Hypothalamus (tissue), 51 donors: ENCODE measurements at regions not wholly inside any gene's neighbourhood (a gene's known extent, or its start where the extent isn't known, plus 50 kb on each side); places are given as distances from the start of the nearest gene placed in this dataset.

Experiments used
- DNase-seq, 51 donors: peaks; one replicate each; lab custom pipeline; 2025; lab: John Stamatoyannopoulos, UW

DNA sequence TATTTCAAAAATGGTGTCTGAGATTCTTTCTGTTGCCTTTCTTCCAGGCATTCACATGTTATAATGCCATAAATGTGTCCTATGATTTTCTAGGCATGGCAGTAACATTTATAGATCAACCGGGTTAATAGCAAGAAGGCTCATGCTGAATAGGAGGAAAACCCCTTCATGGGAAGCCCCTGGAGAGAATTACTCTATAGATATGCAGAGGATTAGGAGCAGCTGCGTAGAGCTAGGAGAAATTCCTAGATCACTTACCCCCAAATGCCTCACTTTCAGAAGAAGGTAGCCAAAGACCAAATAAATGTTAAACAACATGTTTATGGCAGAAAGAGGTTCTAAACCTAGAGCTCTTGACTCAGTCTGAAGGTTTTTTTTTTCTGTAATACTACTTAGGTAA is 153.4 kb upstream of the CTNNA2 start:
- DNase-seq: no peak

DNA sequence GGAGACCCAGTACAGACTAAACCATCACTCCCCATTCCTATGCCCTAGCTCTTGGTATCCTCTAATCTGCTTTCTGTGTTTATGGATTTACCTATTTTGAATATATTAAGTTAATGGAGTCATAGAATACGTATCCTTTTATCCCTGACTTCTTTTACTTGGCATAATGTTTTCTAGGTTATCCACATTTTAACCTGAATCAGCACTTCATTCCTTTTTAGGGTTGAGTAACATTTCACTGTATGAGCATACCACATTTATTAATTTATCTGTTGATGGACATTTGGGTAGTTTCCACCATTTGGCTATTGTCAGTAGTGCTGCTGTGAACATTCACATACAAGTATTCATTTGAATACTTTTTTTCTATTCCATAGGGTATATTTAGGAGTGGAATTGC is 157.3 kb upstream of the CTNNA2 start:
- DNase-seq: no peak

DNA sequence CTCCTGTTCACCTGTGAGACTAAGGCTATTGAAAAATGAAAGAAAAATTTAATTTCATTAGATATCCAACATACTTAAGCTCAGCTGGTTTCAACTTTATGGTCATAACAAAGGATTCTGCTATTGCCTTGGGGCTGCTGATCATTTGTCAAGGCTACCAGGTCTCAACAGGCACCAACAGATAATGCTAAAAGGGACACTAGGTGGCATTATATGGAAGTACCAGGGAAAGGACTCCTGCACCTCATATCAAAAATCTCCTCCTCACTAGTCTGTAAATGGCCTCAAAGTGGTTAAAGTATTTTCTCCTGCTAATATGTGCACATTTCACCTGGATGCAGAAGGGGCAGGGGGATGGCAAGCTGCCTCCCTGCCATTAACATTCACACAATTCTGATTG is 167.9 kb upstream of the REG3A start:
- no peak for DNase-seq

DNA sequence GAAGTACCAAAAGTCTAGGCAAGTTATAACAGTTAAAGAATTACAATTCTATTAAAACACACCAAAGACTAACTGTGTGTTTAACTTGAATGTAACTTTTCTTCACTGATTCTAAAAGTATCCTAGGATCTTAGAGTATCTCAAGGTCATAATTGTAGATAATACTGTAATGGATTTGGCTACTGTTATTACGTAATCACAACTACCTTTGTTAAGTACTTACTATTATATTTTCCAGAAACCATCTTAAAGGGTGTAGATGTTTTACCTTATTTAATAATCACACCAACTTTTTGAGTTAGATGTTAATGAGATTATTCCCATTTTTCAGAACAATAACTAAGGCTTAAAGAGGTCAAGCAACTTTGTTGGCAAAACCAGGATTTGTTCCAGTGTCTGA is 161.3 kb upstream of the REG3A start:
- no peak for DNase-seq

DNA sequence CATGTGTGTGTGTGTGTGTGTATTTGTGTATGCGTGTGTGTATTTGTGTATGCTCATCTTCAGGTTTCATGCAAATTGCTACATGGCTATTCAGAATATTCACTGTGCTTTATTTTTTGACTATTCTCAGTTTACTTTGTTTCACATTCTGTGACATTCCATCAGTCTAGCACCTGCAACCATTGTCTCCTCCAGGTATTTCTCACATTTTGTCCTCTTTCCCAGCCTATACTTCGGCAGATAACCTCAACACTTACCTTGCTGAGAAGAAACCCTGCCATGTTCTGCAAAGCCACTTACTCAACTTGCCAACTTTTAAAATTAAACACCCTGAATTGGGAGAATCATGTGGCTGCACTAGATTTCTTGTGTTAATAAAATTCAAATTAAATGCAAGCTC is 135.4 kb upstream of the REG3A start:
- peak in 1 of 51 donors; percentile 1 for DNase-seq

DNA sequence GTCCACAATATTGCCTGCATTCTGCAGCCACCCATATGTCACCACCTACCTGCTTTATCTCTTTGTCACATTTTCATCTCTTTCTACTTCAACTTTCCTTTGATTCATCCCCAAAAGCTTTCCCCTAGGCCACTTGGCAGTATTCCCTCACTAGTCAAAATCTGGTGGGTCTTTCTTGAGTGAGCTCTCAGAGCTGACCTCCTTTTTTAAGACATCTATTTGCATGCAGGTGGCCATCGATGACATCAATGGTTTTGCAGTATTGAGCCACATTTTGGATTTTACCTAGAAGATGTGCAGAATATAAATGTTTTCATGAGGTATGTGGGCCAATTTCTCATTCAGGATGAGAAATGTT is 133.4 kb upstream of the REG3A start:
- peak in 14 of 51 donors; percentile 3 to 58 (median 10) for DNase-seq

DNA sequence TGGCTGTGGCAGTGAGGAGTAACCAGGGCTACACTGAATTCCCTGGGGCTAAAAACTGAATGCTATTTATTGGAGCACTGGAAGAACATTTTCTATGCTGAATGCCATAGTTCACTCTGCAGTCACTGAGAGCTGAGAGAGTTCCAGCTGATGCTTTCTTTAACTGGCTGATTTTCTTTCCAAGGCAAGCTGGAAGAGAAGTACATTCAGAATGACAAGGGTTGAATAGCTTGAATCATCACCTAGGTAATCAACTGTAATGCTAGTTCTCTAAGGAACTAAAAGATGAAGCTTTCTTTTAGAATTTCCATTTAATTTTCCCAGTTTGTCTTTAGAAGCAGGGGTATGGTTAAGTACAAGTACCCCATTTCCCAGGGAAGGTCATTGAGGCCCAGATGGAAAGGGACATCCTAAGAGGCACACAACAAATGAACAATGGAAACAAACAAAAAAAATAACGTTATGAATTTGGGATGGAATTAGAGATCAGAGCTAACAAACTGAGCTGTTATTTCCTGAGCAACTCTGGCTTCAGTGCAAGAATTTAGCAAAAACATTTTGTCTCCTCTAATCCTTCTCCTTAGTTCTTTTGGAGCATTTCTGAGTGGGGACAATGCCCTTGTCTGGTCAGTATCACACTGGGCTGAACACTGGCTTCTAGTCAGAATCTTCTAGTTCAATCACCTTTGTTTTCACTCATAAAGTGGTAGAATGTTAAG is 132.8 kb upstream of the REG3A start:
- peak in 9 of 51 donors; percentile 3 to 62 (median 13) for DNase-seq

DNA sequence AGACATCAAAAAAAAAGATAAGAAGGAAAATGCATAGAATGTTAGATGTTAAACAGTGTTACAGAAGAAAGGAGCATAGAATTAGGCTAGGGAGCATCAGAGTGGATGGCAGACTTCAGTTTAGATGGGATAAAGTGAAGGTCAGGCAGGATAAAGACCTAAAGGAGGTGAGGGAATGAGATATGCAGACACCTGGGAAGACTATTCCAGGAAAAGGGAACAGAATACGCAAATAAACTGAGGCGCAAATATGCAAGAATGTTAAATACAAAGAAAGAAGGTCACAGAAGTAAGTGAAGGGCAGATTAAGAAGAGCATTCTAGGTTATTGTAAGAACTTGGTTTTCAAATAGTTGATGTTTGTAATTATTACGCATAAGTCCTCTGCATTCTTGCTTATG is 116.3 kb upstream of the REG3A start:
- no peak for DNase-seq

DNA sequence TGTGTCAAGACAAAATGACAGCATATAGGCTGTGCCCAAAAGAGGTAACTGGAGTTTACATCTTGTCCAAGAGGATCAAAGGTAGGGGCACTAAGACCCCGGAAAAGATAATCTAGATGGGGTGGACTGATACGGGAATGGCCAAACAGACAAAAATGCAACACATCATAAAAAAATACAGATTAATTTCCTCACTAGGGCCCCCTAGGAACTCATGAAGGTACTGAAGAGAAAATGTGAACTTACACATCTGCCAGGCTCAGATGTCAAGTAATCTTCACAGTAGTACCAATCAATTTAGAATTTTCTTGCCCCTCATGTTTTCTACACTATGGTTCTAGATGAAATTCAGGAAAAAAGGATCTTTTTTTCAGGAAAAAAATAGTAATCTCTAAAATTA is 115.6 kb upstream of the REG3A start:
- no peak for DNase-seq

DNA sequence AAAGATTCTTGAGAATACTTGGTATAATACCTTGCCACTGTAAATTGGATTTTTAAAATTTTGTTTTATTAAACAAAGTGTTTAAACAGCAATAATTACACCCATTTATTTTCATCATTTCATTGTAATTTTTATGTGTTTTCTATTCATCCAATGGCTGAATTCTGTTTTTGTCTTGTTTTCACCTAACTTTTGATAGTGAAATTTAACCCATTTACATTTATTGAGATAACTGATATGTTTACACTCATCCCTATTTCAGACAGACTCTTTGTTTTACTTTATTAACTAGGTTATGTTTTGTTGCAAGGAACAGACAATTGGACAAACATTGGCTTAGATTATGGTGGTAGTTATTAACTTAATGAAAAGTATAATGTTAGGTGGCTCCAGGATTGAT is 113.1 kb upstream of the REG3A start:
- no peak for DNase-seq

DNA sequence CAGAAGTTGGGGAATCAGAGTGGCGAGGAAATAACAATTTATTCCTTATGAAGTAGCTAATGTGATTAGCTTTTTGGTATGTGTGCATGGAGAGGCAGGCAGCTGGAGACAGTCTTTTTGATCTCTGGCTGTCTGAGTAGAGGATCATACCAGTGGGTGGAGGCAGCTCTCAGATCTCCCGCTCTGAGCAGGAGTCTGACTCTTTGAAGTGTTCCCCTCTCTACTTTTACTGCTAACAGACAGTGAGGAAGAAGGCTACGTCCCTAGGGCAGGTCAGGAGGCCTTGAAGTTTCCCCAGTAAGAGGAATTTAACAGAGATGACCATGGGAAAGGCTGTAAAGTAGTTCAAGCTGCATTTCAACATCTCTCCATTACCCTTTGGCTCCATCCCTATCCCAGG is 111.9 kb upstream of the REG3A start:
- no peak for DNase-seq

DNA sequence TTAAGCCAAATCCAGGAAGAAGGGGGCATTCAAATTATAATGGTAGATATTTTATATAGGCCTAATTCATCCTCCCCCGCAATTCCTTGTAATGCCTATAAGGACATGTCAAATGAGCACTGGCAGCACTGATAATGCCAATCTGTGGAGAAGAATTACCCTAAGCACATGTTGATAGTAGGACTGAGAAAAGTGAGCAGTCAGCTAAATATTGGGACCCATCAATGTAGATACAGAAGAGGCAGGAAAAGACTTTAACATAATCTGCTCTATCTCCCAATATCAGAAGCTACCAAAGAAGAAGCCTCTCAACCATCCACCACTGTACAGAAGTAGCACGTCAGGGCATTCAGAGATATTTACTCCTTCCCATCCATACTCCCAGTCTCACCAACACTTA is 101.3 kb upstream of the REG3A start:
- DNase-seq: no peak

DNA sequence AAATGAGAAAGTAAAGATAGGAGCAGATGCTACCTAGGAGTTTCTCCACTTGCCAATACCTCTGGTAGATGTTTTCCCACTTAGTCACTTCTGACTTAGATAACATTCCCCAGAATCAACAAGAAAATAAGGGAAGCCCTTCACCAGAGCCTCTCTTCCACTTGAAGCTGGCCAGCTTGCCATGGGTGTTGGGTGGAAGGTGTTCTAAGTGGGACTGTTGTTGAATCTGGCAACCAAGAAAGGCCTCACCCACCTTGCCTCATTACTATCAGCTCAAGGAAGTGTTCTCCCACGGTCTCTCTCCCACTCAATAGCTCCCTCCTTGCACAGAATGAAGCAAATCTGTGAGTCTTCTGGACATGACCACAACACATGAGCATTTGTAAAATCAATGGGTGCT is 100.4 kb upstream of the REG3A start:
- no peak for DNase-seq

DNA sequence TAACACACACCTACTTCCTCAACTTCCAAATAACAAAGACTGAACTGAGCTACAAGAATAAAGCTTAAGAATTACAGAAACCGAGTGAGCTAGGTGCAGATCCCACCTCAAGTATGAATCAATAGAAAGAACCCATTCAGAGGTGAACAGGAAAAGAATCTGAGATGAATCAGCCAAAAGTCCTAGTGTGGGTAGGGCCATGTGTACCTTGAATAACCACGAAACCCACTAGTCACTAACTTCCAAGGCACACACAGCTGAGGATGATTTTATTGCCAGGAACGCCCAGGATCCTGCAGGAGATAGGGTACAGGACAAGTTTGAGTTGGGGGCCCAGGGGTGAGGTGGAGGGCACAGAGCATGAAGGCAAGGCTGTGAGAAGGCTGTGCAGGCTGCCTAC is 99.7 kb upstream of the REG3A start:
- no peak for DNase-seq

DNA sequence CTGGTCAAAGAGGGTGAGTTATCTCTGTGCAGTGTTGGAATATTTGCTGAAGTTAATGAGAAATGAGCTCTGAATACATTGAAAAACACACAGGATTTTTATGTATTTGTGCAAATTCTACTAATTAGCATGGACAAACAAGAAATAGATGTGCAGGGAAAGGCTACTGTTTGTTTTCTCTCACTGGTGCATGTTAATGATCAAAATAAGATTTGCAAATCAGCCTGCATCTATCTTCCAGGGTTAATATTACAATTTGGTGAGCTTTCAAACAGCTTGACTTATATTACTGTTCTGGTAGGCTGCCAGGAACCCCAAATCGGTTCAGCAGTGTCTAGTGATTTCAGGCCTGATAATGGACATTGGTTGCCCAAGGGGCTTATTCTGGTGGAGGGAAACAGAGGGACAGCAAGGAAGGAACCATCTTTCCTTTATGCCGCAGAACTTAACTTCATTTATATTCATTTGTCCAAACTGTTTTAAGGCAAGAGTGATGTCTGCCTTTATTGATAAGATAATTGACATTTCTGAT is 93.8 kb upstream of the REG3A start:
- no peak for DNase-seq

DNA sequence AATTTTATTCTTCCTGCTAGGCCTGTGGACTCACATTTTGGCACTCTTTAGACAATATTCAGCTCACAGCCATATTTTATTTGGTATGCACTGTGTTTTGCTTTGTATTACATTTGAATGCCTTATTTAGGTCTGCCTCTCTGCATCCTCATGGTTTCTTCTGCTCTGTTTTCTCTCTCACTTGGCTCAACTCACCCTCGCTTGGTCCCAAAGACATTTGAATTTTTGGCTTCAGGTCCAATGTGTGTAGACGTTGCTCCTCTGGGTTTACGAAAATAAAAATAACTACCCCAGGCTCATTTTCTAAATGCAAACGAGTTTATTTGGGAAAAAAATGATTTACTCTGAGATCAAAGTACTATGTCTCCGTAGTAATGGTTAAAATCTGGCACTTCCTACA is 91.1 kb upstream of the REG3A start:
- no peak for DNase-seq

DNA sequence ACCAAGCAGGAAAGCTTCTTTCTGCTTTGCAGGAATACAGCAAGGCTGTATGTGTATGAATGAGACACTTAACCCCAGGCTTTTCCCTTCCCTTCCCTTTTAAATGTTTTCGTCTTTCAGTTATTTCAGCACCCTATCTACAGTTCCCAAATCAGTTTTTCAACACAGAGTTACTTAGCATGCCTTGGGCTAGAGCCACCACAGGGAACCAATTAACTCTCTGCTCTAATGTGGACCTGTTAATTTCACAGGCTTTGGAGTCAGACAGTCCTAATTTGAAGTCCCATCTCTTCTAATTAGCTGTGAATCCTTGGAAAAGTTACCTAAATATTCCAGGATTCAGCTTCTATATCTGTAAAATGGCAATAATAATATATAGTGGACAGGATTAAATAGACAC is 89.2 kb upstream of the REG3A start:
- DNase-seq: no peak

DNA sequence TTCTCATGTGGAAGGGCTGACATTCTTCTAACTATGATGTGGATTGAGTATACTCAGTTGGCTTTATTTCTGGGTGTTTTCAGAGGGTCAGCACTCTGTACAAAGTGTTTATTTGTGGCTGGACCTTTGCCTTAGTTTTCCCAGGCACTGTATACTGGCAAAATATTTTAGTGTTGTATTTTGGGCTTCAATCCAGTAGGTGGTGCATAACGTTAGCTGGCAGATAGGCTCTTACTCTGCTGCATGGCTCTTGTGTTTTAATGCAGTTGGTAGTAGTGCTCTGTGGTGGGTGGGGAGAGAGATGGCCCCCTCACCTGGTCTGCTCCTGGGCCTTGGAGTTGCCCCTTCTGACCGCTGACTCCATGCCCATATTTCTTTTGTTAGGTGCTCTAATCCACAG is 75.6 kb upstream of the REG3A start:
- no peak for DNase-seq

DNA sequence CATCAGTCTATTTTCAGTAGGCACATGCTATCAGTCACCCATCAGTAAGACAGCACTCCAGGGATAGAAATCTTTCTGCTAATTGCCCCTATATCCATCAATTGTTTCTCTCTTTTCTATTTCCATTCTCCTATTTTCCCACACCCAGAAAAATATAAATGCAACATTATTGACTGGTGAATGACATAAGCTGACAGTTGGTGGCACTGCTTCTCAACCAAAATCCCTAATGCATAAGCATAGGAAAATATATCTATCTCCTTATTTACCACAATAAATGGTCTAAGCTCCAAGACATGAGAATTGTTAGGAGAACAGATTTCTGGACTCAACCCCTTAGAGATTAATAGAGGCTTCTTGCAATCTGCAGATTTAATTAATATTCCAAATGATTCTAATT is 64.0 kb upstream of the REG3A start:
- DNase-seq: peak in 1 of 51 donors; percentile 13

DNA sequence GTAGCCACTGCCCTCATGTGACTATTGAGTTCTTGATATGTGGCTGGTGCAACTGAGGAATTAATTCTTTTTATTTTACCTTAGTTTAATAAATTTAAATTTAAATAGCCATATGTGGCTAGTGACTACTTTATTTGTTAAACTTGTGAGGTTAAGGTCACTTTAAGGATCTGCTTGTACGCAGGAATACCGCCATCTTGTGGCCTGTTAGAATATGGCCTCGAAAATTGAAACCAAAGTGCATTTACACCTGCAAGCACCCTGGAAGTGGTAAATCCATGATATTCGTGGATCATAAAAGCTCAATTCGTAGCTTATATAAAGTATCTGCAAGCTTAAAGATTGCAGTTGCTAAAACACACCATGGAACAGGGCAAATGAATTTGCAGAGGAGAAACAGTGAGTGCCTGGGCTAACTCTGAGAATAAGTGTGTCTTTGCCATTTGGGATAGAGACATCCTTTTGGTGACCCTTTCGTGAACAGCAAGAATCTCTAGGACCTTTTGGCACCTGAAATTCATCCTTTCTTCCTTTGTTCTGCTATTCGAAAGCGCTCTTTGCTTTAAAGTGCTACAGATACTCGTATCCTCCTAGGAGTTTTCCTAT is 59.9 kb upstream of the REG3A start:
- DNase-seq: peak in 21 of 51 donors; percentile 2 to 42 (median 10)

DNA sequence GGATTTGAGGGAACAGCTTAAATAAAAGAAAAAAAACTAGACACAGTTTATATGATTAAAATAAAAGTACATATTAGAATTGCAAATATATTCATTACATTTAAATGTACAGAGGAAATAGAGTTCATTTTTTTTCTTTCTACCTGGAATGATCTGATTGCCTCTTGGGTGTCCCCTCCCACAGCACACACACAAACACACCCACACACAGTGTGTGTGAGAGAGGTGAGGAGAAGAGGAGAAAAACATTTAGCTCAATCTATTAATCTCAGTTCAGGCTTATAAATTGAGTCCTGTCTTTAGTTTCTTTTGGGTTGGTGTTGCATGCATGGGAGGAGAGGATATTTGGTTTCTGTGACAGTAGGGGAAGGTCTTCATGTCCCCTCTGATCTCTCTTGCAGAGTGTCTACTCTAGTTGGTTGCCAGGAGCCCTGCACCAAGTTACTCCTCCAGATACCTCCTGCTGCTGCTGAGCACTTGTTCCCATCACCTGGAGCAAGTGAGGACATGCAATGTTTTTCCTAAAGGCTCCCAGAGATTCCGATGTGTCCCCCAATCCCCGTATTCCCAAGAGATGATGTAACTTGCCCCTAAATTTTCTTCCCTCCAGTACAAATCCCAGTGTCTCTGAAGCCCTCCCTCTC is 50.8 kb upstream of the REG3A start:
- DNase-seq: no peak
